OCI-LY7 (cell line): ENCODE measurements at regions not wholly inside any gene's neighbourhood (a gene's known extent, or its start where the extent isn't known, plus 50 kb on each side); places are given as distances from the start of the nearest gene placed in this dataset.

ENCODE experiments used
- BruUV-seq: library from RNA; stranded (reverse); fragments of 400-500 nt; replicated peaks from 2 replicates; lab custom pipeline; 2021; lab: Mats Ljungman, UMichigan
- CTCF ChIA-PET: fragments of 300-600 bp; sonication (Branson Sonifier 250); formaldehyde crosslinking; loops from one replicate; lab custom pipeline; 2022; ENCODE audit warnings: antibody characterized with exemption; ENCODE audit not compliant: unreplicated experiment; lab: Charles Lee
- POLR2A ChIA-PET: fragments of 300-600 bp; sonication (Branson Sonifier 250); formaldehyde crosslinking; loops from one replicate; lab custom pipeline; 2022; ENCODE audit warnings: antibody characterized with exemption; lab: Charles Lee
- DNase-seq: peaks from one replicate; pipeline ENCODE4 v3.0.0-alpha.2; 2015; ENCODE audit warnings: low spot score
- H2AFZ ChIP-seq: fragments of 200-600 bp; sonication (generic), shearing (Covaris generic); 2 replicates; pipeline ENCODE4 v1.6.1; 2014; ENCODE audit warnings: mild to moderate bottlenecking, antibody characterized with exemption, low read length, moderate library complexity
- H3K27ac ChIP-seq: fragments of 200-600 bp; sonication (generic); 2 replicates; pipeline ENCODE4 v1.5.1; 2014; ENCODE audit warnings: mixed run types, low read depth, mild to moderate bottlenecking, moderate library complexity, low read length, inconsistent platforms; ENCODE audit not compliant: poor library complexity, severe bottlenecking
- H3K36me3 ChIP-seq: fragments of 200-600 bp; sonication (generic); 2 replicates; pipeline ENCODE4 v1.6.1; 2014; ENCODE audit warnings: mild to moderate bottlenecking, antibody characterized with exemption, low read length, moderate library complexity, mixed read lengths; ENCODE audit not compliant: insufficient read depth
- H3K4me1 ChIP-seq: fragments of 200-600 bp; sonication (generic); 2 replicates; pipeline ENCODE4 v1.5.1; 2014; ENCODE audit warnings: mild to moderate bottlenecking, low read length; ENCODE audit not compliant: insufficient read depth, poor library complexity, severe bottlenecking
- H3K4me2 ChIP-seq: fragments of 200-600 bp; sonication (generic); 2 replicates; pipeline ENCODE4 v1.6.1; 2014; ENCODE audit warnings: mild to moderate bottlenecking, low read length
- H3K4me3 ChIP-seq: fragments of 200-600 bp; sonication (generic); 2 replicates; pipeline ENCODE4 v1.5.1; 2014; ENCODE audit warnings: mild to moderate bottlenecking, low read depth, low read length; ENCODE audit not compliant: poor library complexity, severe bottlenecking
- H3K79me2 ChIP-seq: fragments of 200-600 bp; sonication (generic); 2 replicates; pipeline ENCODE4 v1.6.1; 2016; ENCODE audit warnings: low read depth, mild to moderate bottlenecking, low read length, moderate library complexity, mixed read lengths; ENCODE audit not compliant: insufficient read depth
- H3K9me2 ChIP-seq: fragments of 200-600 bp; sonication (generic); 2 replicates; pipeline ENCODE4 v1.6.1; 2016; ENCODE audit warnings: mild to moderate bottlenecking, low read length, mixed read lengths; ENCODE audit not compliant: insufficient read depth
- H3K9me3 ChIP-seq: fragments of 200-600 bp; sonication (generic); 2 replicates; pipeline ENCODE4 v1.6.1; 2014; ENCODE audit warnings: mild to moderate bottlenecking, mixed run types, low read length, mixed read lengths
- H4K20me1 ChIP-seq: fragments of 200-600 bp; sonication (generic); 2 replicates; pipeline ENCODE4 v1.6.1; 2014; ENCODE audit warnings: mild to moderate bottlenecking, antibody characterized with exemption, low read length, moderate library complexity, mixed read lengths; ENCODE audit not compliant: insufficient read depth
- EZH2phosphoT487 ChIP-seq: fragments of 200-600 bp; sonication (generic); IDR thresholded peaks from 2 replicates; pipeline ENCODE4 v1.6.1; 2018; ENCODE audit warnings: low read depth, borderline replicate concordance, mild to moderate bottlenecking, mixed run types, antibody characterized with exemption, low read length, moderate library complexity, mixed read lengths
- intact Hi-C: fragments of 100-400 bp; cut with micrococcal nuclease; formaldehyde crosslinking; loops from one replicate; pipeline ENCODE4 v1.10.0; 2022; ENCODE audit not compliant: unreplicated experiment
- TF ChIP-seq, protein P1 (sequence below): fragments of 200-600 bp; sonication (generic); conservative IDR thresholded peaks from 2 replicates; pipeline ENCODE4 v1.5.1; 2014; ENCODE audit warnings: mild to moderate bottlenecking, antibody characterized with exemption, low read length, moderate library complexity, mixed read lengths

GRCh38 chr11:92141159-92141558, 83.5 kb upstream of the FAT3 start:
- TF ChIP-seq, protein P1, sequence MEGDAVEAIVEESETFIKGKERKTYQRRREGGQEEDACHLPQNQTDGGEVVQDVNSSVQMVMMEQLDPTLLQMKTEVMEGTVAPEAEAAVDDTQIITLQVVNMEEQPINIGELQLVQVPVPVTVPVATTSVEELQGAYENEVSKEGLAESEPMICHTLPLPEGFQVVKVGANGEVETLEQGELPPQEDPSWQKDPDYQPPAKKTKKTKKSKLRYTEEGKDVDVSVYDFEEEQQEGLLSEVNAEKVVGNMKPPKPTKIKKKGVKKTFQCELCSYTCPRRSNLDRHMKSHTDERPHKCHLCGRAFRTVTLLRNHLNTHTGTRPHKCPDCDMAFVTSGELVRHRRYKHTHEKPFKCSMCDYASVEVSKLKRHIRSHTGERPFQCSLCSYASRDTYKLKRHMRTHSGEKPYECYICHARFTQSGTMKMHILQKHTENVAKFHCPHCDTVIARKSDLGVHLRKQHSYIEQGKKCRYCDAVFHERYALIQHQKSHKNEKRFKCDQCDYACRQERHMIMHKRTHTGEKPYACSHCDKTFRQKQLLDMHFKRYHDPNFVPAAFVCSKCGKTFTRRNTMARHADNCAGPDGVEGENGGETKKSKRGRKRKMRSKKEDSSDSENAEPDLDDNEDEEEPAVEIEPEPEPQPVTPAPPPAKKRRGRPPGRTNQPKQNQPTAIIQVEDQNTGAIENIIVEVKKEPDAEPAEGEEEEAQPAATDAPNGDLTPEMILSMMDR, result no peak
- TF ChIP-seq EZH2phosphoT487, result no peak
- Histone ChIP-seq H3K4me2 (no peak overlapping the region), H3K9me2 (no peaks in the 10 kb centered on the region), H2AFZ (no peak overlapping the region), H3K4me3 (no peak overlapping the region), H4K20me1 (no peaks in the 10 kb centered on the region), H3K36me3 (no peaks in the 10 kb centered on the region), H3K9me3 (no peaks in the 10 kb centered on the region), H3K4me1 (no peaks in the 10 kb centered on the region), H3K27ac (no peak overlapping the region), H3K79me2 (no peaks in the 10 kb centered on the region)
- CTCF ChIA-PET, result no interaction called here
- no peak for DNase-seq
- intact Hi-C loops, result no loop called here
- BruUV-seq, result no TSS peak
- POLR2A ChIA-PET, result interaction anchor here (1.0 kb wide), 1 partner anchor 15 kb away, joined by 6 read pairs; no protein-coding TSS in a partner anchor

GRCh38 chr11:92140021-92140420, 84.6 kb upstream of the FAT3 start:
- DNase-seq, result no peak
- no peak overlapping the region for H2AFZ ChIP-seq
- H3K4me1 ChIP-seq, result no peaks in the 10 kb centered on the region
- no peaks in the 10 kb centered on the region for H3K79me2 ChIP-seq
- H3K9me2 ChIP-seq, result no peaks in the 10 kb centered on the region
- H3K27ac ChIP-seq, result no peak overlapping the region
- ChIA-PET POLR2A (interaction anchor here (0.7 kb wide), 1 partner anchor 1975 kb away, joined by 3 read pairs; no protein-coding TSS in a partner anchor), CTCF (no interaction called here)
- H3K4me2 ChIP-seq, result no peak overlapping the region
- TF ChIP-seq EZH2phosphoT487, result no peak
- TF ChIP-seq, protein P1, result no peak
- H4K20me1 ChIP-seq, result no peaks in the 10 kb centered on the region
- H3K4me3 ChIP-seq, result no peak overlapping the region
- BruUV-seq, result no TSS peak
- H3K36me3 ChIP-seq, result no peaks in the 10 kb centered on the region
- no peaks in the 10 kb centered on the region for H3K9me3 ChIP-seq
- intact Hi-C loops, result no loop called here

DNA sequence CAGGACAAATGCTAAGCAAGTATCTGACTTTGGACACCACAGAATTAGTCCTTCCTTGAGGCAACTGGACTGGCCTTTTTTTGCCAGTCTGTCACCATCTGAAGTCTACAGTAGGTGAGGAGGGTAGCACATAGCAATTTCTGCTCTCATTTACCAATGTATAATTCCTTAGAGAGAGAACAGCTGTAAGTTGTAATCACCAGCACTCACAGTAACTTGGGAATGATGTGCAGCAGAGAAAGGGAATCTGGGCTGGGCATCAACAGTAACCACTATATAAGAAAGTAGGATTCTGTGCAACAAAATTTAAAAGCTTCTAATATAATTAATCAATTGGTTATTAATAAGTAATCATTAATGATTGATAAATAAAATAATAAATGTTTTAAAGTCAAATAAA, 86.3 kb upstream of the FAT3 start:
- BruUV-seq, result no TSS peak
- H3K4me1 ChIP-seq, result no peaks in the 10 kb centered on the region
- no peak overlapping the region for H3K4me2 ChIP-seq
- no peak overlapping the region for H3K4me3 ChIP-seq
- H3K9me2 ChIP-seq, result no peaks in the 10 kb centered on the region
- H4K20me1 ChIP-seq, result no peaks in the 10 kb centered on the region
- TF ChIP-seq, protein P1, result no peak
- TF ChIP-seq EZH2phosphoT487, result no peak
- no peak overlapping the region for H2AFZ ChIP-seq
- H3K79me2 ChIP-seq, result no peaks in the 10 kb centered on the region
- no peak for DNase-seq
- CTCF ChIA-PET, result no interaction called here
- no peaks in the 10 kb centered on the region for H3K36me3 ChIP-seq
- intact Hi-C loops, result no loop called here
- H3K9me3 ChIP-seq, result no peaks in the 10 kb centered on the region
- H3K27ac ChIP-seq, result no peak overlapping the region
- POLR2A ChIA-PET, result no interaction called here
